WTC11 (cell line): ENCODE measurements at regions not wholly inside any gene's neighbourhood (a gene's known extent, or its start where the extent isn't known, plus 50 kb on each side); places are given as distances from the start of the nearest gene placed in this dataset.

ENCODE experiments used
- ATAC-seq: fragments of 200-7000 bp; cut with Tn5 transposase; 2 replicates; pipeline ENCODE4 v1.10.0; 2021; ENCODE audit warnings: mild to moderate bottlenecking, moderate library complexity
- CTCF ChIA-PET: fragments of 300-600 bp; sonication (Branson Sonifier 250); formaldehyde crosslinking; loops from one replicate; lab custom pipeline; 2021; ENCODE audit warnings: antibody characterized with exemption; lab: Charles Lee
- POLR2A ChIA-PET: fragments of 350-600 bp; sonication (Branson Sonifier 250); formaldehyde crosslinking; loops from one replicate; lab custom pipeline; 2021; ENCODE audit warnings: antibody characterized with exemption; lab: Charles Lee
- DNase-seq: peaks from one replicate; pipeline ENCODE4 v3.0.0; 2021; ENCODE audit warnings: low spot score
- H3K27ac Mint-ChIP-seq: 2 replicates; pipeline ENCODE4 v1.8.0; 2021; ENCODE audit warnings: mixed read lengths
- H3K27me3 Mint-ChIP-seq: 2 replicates; pipeline ENCODE4 v1.8.0; 2021; ENCODE audit warnings: low read depth, mild to moderate bottlenecking, moderate library complexity, mixed read lengths
- H3K36me3 Mint-ChIP-seq: 2 replicates; pipeline ENCODE4 v1.8.0; 2021; ENCODE audit warnings: mixed read lengths
- H3K4me1 Mint-ChIP-seq: 2 replicates; pipeline ENCODE4 v1.8.0; 2022; ENCODE audit warnings: mixed read lengths
- H3K4me3 Mint-ChIP-seq: 2 replicates; pipeline ENCODE4 v1.8.0; 2021; ENCODE audit warnings: mild to moderate bottlenecking, moderate library complexity, mixed read lengths
- H3K9me3 Mint-ChIP-seq: 2 replicates; pipeline ENCODE4 v1.8.0; 2021; ENCODE audit warnings: mixed read lengths
- CBFB ChIP-seq: sonication (generic); formaldehyde crosslinking; IDR thresholded peaks from 2 replicates; pipeline ENCODE4 v1.8.1; 2022; ENCODE audit warnings: mild to moderate bottlenecking, low read depth, missing genetic modification reagents
- ELF4 ChIP-seq: sonication (generic); formaldehyde crosslinking; IDR thresholded peaks from 2 replicates; pipeline ENCODE4 v1.8.1; 2022; ENCODE audit warnings: low read depth, mild to moderate bottlenecking, moderate library complexity, missing genetic modification reagents
- FOXP4 ChIP-seq: sonication (generic); formaldehyde crosslinking; IDR thresholded peaks from 2 replicates; pipeline ENCODE4 v1.8.0; 2022; ENCODE audit warnings: mild to moderate bottlenecking, missing genetic modification reagents
- GABPB1 ChIP-seq: sonication (generic); formaldehyde crosslinking; IDR thresholded peaks from 2 replicates; pipeline ENCODE4 v1.8.1; 2023; ENCODE audit warnings: mild to moderate bottlenecking, missing genetic modification reagents
- MAX ChIP-seq: sonication (generic); formaldehyde crosslinking; IDR thresholded peaks from 2 replicates; pipeline ENCODE4 v1.8.0; 2022; ENCODE audit warnings: mild to moderate bottlenecking, missing genetic modification reagents
- MYBL2 ChIP-seq: sonication (generic); formaldehyde crosslinking; IDR thresholded peaks from 2 replicates; pipeline ENCODE4 v1.8.1; 2023; ENCODE audit warnings: mild to moderate bottlenecking, moderate library complexity, missing genetic modification reagents
- OVOL2 ChIP-seq: fragments of 250-450 bp; sonication (Bioruptor Pico); IDR thresholded peaks from 2 replicates; pipeline ENCODE4 v1.9.0; 2021; ENCODE audit warnings: mild to moderate bottlenecking, borderline replicate concordance
- SMAD3 ChIP-seq: sonication (generic); formaldehyde crosslinking; IDR thresholded peaks from 2 replicates; pipeline ENCODE4 v1.8.0; 2022; ENCODE audit warnings: missing genetic modification reagents, mild to moderate bottlenecking, borderline replicate concordance
- SOX15 ChIP-seq: fragments of 250-450 bp; sonication (Bioruptor Pico); IDR thresholded peaks from 2 replicates; pipeline ENCODE4 v1.9.0; 2021; ENCODE audit warnings: mild to moderate bottlenecking
- SP1 ChIP-seq: sonication (generic); formaldehyde crosslinking; conservative IDR thresholded peaks from 2 replicates; pipeline ENCODE4 v1.8.1; 2022; ENCODE audit warnings: missing genetic modification reagents
- TEAD1 ChIP-seq: sonication (generic); formaldehyde crosslinking; IDR thresholded peaks from 2 replicates; pipeline ENCODE4 v1.8.0; 2022; ENCODE audit warnings: mild to moderate bottlenecking, missing genetic modification reagents
- USF2 ChIP-seq: sonication (generic); formaldehyde crosslinking; IDR thresholded peaks from 2 replicates; pipeline ENCODE4 v1.8.1; 2023; ENCODE audit warnings: mild to moderate bottlenecking, missing genetic modification reagents, moderate library complexity
- ZBTB21 ChIP-seq: sonication (generic); formaldehyde crosslinking; IDR thresholded peaks from 2 replicates; pipeline ENCODE4 v1.8.1; 2023; ENCODE audit warnings: mild to moderate bottlenecking, missing genetic modification reagents, borderline replicate concordance
- ZBTB43 ChIP-seq: sonication (generic); formaldehyde crosslinking; IDR thresholded peaks from 2 replicates; pipeline ENCODE4 v1.8.1; 2023; ENCODE audit warnings: mild to moderate bottlenecking, missing genetic modification reagents
- ZMAT4 ChIP-seq: fragments of 250-450 bp; sonication (Bioruptor Pico); IDR thresholded peaks from 2 replicates; pipeline ENCODE4 v1.9.0; 2021; ENCODE audit warnings: mild to moderate bottlenecking
- ZNF232 ChIP-seq: sonication (generic); formaldehyde crosslinking; IDR thresholded peaks from 2 replicates; pipeline ENCODE4 v1.8.0; 2022; ENCODE audit warnings: mild to moderate bottlenecking, missing genetic modification reagents
- ZNF281 ChIP-seq: sonication (generic); formaldehyde crosslinking; IDR thresholded peaks from 2 replicates; pipeline ENCODE4 v1.8.0; 2023; ENCODE audit warnings: mild to moderate bottlenecking, missing genetic modification reagents
- ZNF416 ChIP-seq: fragments of 250-450 bp; sonication (Bioruptor Pico); IDR thresholded peaks from 2 replicates; pipeline ENCODE4 v1.9.0; 2021; ENCODE audit warnings: mild to moderate bottlenecking, inconsistent platforms
- ZSCAN18 ChIP-seq: fragments of 250-450 bp; sonication (Bioruptor Pico); IDR thresholded peaks from 2 replicates; pipeline ENCODE4 v2.1.2; 2022; ENCODE audit warnings: mild to moderate bottlenecking, moderate library complexity

- Mint-ChIP-seq H3K4me1 (peaks cover 50% of the 10 kb centered on the region), H3K36me3 (peaks cover 19% of the 10 kb centered on the region), H3K27ac (peak overlapping the region; percentile 22; the same call in 1 of the 2 replicates), H3K4me3 (no peak overlapping the region), H3K9me3 (peaks cover 24% of the 10 kb centered on the region), H3K27me3 (peaks cover 28% of the 10 kb centered on the region)
- ChIA-PET CTCF (interaction anchor here (0.7 to 2.7 kb wide), 7 partner anchors 11 to 372 kb away, joined by 3 to 12 read pairs (median 7); no protein-coding TSS in a partner anchor), POLR2A (interaction anchor here (0.9 kb wide), 1 partner anchor 13 kb away, joined by 3 read pairs; no protein-coding TSS in a partner anchor)
- DNase-seq = no peak
- TF ChIP-seq MAX (CRISPR knock-in tag) = no peak
- no peak for TF ChIP-seq ZMAT4
- TF ChIP-seq ZNF416 (CRISPR knock-in tag) = no peak
- TF ChIP-seq SOX15 (CRISPR knock-in tag) = no peak
- TF ChIP-seq USF2 (CRISPR knock-in tag) = no peak
- no peak for TF ChIP-seq ELF4 (CRISPR knock-in tag)
- TF ChIP-seq CBFB = no peak
- TF ChIP-seq TEAD1 (CRISPR knock-in tag) = no peak
- TF ChIP-seq MYBL2 = no peak
- TF ChIP-seq ZBTB21 (CRISPR knock-in tag) = no peak
- no peak for TF ChIP-seq ZNF281 (CRISPR knock-in tag)
- no peak for TF ChIP-seq ZBTB43 (CRISPR knock-in tag)
- TF ChIP-seq SMAD3 (CRISPR knock-in tag) = no peak
- no peak for TF ChIP-seq FOXP4
- no peak for TF ChIP-seq OVOL2 (CRISPR knock-in tag)
- TF ChIP-seq SP1 (CRISPR knock-in tag) = no peak
- TF ChIP-seq GABPB1 = no peak
- no peak for TF ChIP-seq ZSCAN18 (CRISPR knock-in tag)
- no peak for TF ChIP-seq ZNF232 (CRISPR knock-in tag)
- TF ChIP-seq, all 79 proteins: peak for 0
- no peak; the same call in 1 of the 2 replicates for ATAC-seq
Observed at GRCh38 chr4:3851881-3852280, 85.7 kb downstream of the ADRA2C start.
